ENCODE measurements at regions not wholly inside any gene's neighbourhood (a gene's known extent, or its start where the extent isn't known, plus 50 kb on each side); places are given as distances from the start of the nearest gene placed in this dataset.
"Not testable (repeated sequence)": the region's sequence is repeated elsewhere in the genome, so short reads cannot be mapped to it uniquely, and the experiment has no call there.

DNA sequence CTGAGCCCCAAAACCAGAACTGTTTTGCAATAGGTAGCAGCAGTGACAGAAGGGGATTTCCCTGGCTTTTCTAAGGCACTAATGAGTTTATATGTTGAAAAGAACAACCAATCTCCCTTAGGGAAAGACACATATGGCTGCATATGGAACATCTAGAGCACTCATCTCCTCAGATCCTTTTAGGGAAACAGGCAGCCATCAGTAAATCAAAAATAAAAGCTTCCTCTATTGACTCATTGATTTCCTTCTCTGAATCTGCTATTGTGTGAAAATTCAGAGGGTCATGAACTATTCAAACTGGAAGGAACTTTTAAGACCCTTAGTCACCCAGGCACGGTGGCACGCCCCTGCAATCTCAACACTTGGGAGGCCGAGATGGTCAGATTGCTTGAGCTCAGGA, 110.9 kb upstream of the NANOS1 start:
- DNase-seq: no peak

DNA sequence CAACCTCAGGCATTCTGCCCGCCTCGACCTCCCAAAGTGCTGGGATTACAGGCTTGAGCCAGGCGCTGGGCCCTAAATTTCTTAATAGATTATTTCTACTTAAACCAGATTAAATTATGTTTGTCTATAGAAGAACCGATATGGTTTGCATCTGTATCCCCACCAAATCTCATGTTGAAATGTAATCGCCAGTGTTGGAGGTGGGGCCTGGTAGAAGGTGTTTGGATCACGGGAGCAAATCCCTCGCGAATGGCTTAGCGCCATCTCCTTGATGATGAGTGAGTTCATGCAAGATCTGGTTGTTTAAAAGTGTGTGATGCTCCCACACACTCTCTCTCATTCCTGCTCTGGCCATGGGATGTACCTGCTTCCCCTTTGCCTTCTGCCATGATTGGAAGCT, 109.3 kb upstream of the NANOS1 start:
- no peak for DNase-seq

GRCh38 chr10:118922226-118922625, 107.3 kb upstream of the NANOS1 start:
- no peak for DNase-seq

- no peak for DNase-seq
Measured at GRCh38 chr10:118922972-118923371, 106.5 kb upstream of the NANOS1 start.

DNA sequence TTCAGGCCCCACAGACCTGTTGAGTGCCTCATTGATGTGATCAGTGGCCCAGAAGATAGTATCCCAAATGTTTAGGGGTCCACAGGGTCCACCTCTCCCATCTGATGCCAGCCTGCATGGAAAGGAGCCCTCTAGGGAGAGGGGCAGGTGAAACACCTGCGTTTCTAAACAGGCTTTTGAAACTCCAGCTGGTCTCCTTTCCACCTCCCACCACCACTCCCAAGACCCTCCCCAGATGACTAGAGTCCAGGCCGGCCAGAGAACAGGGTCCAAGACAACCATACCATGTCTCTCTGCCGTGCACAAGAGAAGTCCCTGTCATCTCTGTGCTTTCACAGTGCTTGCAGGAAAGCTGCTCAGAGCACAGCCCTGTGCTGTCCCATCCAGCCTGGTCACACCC, 105.0 kb upstream of the NANOS1 start:
- no peak for DNase-seq

DNA sequence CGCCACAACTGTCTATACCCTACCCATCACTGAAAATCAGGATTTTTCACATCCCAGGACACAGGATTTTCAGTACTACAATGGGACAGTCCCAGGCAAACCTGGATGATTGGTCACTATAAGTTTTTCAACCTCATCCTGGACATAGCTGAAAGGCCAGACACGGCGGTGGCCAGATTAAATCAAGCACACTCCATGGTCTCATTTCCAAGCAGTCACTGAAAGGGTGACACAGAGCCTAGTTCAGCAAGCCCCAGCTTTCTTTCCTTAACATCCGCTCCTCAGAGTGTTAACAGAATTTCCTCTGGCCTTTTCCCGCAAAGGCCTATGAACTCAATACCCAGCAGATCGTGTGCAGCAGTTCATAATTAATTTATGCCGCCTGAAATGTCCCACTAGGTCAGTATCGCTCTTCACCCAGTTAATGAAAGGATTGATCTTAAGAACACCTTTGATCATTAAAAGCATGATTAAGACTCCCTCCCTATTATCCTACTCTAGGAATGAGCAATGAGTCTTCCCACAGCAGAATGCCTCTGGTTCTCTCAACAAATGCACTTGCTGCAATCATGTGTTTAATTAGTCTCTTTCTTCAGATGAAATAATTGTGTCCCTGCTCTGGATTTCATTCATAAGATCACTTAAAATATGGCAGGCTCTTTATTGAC, 104.0 kb upstream of the NANOS1 start:
- DNase-seq: no peak

DNA sequence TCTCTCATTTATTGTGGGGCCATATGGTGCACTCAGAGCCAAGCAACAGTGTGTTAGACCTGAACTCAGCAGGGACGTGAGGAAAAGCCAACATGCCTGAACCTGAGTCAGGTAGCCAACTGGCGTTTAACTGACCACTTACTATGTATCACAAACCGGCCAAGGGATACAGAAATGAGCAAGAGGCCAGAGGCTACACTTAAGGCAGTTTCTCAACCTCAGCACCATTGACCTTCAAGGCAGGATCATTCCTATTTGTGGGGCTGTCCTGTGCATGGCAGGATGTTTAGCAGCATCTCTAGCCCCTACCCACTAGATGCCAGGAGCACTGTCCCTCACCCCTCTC, 103.5 kb upstream of the NANOS1 start:
- DNase-seq: no peak

DNA sequence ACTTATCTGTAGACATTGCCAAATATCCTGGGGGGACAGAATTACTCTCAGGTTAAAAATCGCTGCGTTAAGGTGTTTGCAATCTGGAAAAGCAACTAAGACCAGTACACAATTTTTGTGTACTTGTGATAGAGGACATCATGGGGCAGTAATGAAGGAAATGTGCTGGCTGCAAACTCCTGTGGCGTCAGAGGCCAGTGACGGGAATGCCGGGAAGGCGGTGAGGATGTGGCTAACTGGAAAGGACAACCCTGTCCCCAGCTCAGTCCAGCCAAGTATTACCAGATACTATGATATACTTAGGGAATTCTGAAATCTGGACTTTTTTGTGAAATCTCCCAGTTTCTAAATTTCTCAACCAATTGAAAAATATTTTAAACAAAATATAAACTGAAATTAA, 103.1 kb upstream of the NANOS1 start:
- no peak for DNase-seq

DNA sequence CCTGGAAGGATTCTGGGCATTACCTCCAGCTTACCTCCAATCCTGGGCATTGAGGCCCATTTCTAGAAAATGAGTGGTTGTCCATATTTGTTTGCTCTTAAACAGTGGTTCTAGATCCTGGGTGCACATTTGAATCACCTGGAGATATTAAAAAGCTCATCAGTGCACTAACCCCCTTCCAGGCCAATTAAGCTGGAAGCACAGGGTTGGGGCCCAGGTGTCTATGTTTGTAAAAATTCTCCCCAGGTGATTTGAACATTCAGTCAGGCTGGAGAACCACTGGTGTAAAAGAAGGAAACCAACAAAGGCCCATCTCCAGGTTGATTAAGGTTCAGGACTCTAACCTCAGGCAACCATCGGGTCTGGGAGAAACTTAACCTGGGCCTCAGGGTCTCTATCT, 102.6 kb upstream of the NANOS1 start:
- DNase-seq: no peak

GRCh38 chr10:118927321-118927720, 102.2 kb upstream of the NANOS1 start:
- DNase-seq: no peak

- DNase-seq: no peak
Measured at GRCh38 chr10:118930614-118931013, 98.9 kb upstream of the NANOS1 start.

DNA sequence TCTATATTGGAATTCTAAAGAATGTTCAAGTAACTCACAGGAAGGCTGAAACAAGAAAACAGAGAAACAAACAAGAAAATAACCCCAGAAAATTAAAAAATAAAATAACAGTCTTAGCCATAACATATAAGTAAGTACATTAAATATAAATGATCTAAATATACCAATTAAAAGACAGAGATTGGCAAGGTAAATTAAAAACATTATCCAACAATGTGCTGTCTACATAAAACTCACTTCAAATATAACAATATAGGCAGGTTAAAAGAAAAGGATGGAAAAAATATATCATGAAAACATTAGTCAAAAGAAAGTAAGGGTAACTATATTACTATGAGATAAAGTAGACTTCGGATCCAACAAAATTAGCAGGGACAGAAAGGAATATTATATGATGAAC, 98.1 kb upstream of the NANOS1 start:
- no peak for DNase-seq

- not testable (repeated sequence) for DNase-seq
Measured at GRCh38 chr10:118932154-118932553, 97.4 kb upstream of the NANOS1 start.

DNA sequence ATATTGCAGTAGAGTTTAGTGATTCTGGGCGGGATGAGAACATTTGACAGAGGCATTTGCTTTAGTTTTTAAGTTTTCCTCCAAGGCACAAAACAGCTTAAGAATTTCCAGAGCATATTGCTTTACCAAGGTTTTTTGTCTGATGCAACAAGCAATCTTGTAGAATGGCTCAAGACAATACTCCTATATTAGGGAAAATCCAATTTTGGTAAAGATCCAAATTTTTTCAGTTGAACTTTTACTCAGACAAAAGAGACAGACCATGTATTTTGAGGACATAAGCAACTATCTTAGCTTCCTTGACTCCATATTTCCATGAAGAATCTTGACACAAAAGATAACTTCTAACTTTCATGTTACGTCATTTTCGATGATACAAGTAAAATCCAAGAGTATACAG, 92.3 kb upstream of the NANOS1 start:
- DNase-seq: no peak

DNA sequence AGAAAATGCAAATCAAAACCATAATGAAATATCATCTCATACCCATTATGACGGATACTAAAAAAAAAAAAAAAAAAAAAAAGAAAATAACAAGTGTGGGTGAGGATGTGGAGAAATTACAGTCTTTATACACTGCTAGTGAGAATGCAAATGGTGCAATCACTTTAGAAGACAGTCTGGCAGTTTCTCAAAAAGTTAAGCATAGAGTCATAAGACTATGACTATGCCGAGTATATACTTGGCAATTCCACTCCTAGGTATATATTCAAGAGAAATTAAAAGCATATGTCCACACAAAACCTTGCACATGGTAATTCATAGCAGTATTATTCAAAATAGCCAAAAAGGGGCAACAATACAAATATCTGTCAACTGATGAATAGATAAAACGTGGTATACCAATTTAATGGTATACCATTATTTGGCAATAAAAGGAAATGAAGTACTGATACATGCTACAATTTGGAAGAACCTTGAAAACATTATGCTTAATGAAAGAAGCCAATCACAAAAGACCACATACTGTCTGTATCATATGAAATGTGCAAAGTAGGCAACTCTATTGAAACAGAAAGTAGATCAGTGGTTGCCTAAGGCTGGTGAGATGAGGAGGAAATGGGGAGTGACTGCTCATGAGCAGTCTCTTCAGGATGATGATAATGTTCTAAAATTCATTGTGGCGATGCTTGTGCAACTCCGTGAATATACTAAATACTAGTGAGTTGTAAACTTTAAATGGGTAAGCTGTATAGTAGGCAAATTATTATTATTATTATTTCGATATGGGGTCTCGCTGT, 90.1 kb upstream of the NANOS1 start:
- no peak for DNase-seq

DNA sequence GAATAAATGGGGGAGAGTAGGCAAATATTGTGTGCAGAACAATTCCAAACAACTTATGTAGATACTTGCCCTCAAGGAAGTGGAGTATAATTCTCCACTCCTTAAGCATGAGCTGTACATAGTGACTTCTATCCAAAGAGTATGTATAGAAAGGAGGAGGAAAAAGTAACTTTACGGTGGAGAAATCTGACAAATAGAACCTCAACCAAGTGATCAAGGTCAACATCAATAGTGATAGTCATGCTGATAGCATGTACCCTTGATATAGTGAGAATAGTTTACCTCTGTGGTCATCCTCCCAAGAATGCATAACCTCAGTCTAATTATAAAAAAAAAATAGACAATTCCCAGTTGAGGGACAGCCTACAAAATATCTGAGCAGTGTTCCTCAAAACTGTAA, 89.1 kb upstream of the NANOS1 start:
- DNase-seq: no peak

- no peak for DNase-seq
Measured at GRCh38 chr10:118943253-118943652, 86.3 kb upstream of the NANOS1 start.

DNA sequence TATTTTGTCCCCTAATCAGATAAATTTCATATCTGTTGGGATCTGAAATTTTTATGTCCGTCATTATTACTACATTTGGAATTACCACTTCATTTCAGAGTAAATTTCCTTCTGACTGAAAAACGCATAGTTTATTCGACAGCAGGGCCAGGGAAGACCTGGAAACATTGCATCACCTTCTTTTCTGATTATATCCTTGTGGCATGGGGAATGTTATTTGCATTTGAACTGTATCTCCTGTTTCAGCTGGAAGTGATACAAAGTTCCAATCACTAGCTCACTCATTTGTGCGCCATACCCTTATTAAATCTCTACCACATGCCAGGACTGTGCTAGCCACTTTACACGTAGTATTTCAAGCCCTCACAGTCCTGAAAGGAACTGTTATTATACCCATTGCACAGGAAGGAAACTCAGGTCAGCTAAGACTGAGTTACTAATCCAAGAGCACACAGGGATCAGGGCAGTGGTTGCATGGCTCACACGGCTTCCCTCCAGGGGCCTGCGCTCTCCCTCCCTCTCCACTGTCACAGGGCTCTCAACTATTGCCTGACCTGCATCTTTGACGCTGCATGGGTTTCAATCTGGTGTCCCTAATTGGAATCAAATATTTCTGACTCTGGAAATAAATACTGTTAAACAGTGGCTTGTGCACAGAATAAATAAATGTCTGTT, 84.4 kb upstream of the NANOS1 start:
- no peak for DNase-seq

DNA sequence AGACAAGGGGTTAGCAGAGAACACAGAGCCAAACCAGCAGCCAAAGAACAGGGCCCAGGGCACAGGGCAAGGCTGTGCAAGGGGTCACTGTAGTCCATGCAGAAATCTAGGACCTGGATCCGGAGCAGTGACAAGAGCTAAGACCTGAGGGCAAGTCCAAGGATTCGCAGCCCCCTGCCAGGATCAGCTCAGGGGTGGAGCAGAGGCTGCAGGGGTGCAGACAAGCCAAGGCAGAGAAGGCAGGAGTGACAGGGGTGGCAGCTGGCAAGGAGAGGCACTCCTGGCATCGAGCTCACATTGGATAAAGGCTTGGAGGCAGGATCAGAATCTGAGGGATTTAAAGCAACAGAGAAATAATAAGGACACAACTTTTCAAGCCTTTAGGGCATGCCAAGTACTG, 80.7 kb upstream of the NANOS1 start:
- DNase-seq: no peak

GRCh38 chr10:118950190-118950680, 79.3 kb upstream of the NANOS1 start:
- peak; percentile 11 for DNase-seq

GRCh38 chr10:118950997-118951637, 78.4 kb upstream of the NANOS1 start:
- peak; percentile 31 for DNase-seq

GRCh38 chr10:118952493-118953295, 76.8 kb upstream of the NANOS1 start:
- DNase-seq: no peak

Measured in NCI-H1092 treated with DMSO at 0.1 percent for 48 hours (cell line).